Panc1 (cell line): ENCODE measurements at regions not wholly inside any gene's neighbourhood (a gene's known extent, or its start where the extent isn't known, plus 50 kb on each side); places are given as distances from the start of the nearest gene placed in this dataset.

Experiments
- ATAC-seq: fragments of 200-7000 bp; cut with Tn5 transposase; 2 replicates; pipeline ENCODE4 v1.9.1; 2020; ENCODE audit warnings: mild to moderate bottlenecking, moderate library complexity
- BruUV-seq: library from RNA; stranded (reverse); fragments of 400-500 nt; replicated peaks from 2 replicates; lab custom pipeline; 2021; lab: Mats Ljungman, UMichigan
- CTCF ChIA-PET: fragments of 300-600 bp; sonication (Branson Sonifier 250); formaldehyde crosslinking; loops from one replicate; lab custom pipeline; 2022; ENCODE audit warnings: antibody characterized with exemption; lab: Charles Lee
- POLR2A ChIA-PET: fragments of 300-600 bp; sonication (Branson Sonifier 250); formaldehyde crosslinking; loops from one replicate; lab custom pipeline; 2022; ENCODE audit warnings: antibody characterized with exemption; lab: Charles Lee
- DNase-seq: peaks from one replicate; pipeline ENCODE4 v3.0.0-alpha.2; 2010; ENCODE audit warnings: low read depth, low spot score
- H3K27ac ChIP-seq: 2 replicates; pipeline ENCODE4 v1.5.1; 2011; ENCODE audit warnings: mild to moderate bottlenecking, low read length, inconsistent platforms
- H3K27me3 ChIP-seq: fragments of 200-500 bp; sonication (Bioruptor generic); 2 replicates; pipeline ENCODE4 v1.6.0; 2014; ENCODE audit warnings: low read length, inconsistent platforms; ENCODE audit not compliant: control insufficient read depth, insufficient read depth
- H3K36me3 ChIP-seq: fragments of 200-500 bp; sonication (Bioruptor generic); 2 replicates; pipeline ENCODE4 v1.5.1; 2014; ENCODE audit warnings: inconsistent platforms, mild to moderate bottlenecking, low read length, moderate library complexity; ENCODE audit not compliant: control insufficient read depth, insufficient read depth
- H3K4me1 ChIP-seq: 2 replicates; pipeline ENCODE4 v1.5.1; 2011; ENCODE audit warnings: inconsistent platforms, mild to moderate bottlenecking, low read length, moderate library complexity; ENCODE audit not compliant: control insufficient read depth, insufficient read depth
- H3K4me3 ChIP-seq, 2 experiments: 2 replicates each; pipeline ENCODE4 v1.5.1; 2011 to 2012; ENCODE audit warnings: low read depth in 2 of 2, low read length in 2 of 2, mild to moderate bottlenecking in 2 of 2, inconsistent platforms in 1 of 2, moderate library complexity in 1 of 2
- H3K9me3 ChIP-seq: fragments of 200-500 bp; sonication (Bioruptor generic); 2 replicates; pipeline ENCODE4 v1.5.1; 2014; ENCODE audit warnings: low read depth, mild to moderate bottlenecking, inconsistent platforms, low read length, moderate library complexity; ENCODE audit not compliant: control insufficient read depth, insufficient read depth
- CTCF ChIP-seq: fragments of 450-650 bp; IDR thresholded peaks from 2 replicates; pipeline ENCODE4 v1.5.1; 2017; ENCODE audit warnings: mild to moderate bottlenecking
- POLR2AphosphoS5 ChIP-seq: IDR thresholded peaks from 2 replicates; pipeline ENCODE4 v1.6.1; 2012; ENCODE audit warnings: mild to moderate bottlenecking, low read depth, low read length, moderate library complexity
- REST ChIP-seq, 2 experiments: IDR thresholded peaks; 2 replicates each; pipeline ENCODE4 v1.6.1; 2011 to 2012; ENCODE audit warnings: low read depth in 2 of 2, control low read depth in 1 of 2, low read length in 1 of 2, mild to moderate bottlenecking in 1 of 2, moderate library complexity in 1 of 2; ENCODE audit not compliant: insufficient read depth in 1 of 2
- SIN3A ChIP-seq: IDR thresholded peaks from 2 replicates; pipeline ENCODE4 v1.6.1; 2012; ENCODE audit warnings: low read depth, mild to moderate bottlenecking, low read length, moderate library complexity, borderline replicate concordance; ENCODE audit not compliant: insufficient read depth
- TCF7L2 ChIP-seq: IDR thresholded peaks from 2 replicates; pipeline ENCODE4 v1.6.1; 2011; ENCODE audit warnings: mild to moderate bottlenecking, low read depth, low read length, inconsistent platforms
- in situ Hi-C: cut with HindIII; loops from 2 replicates; pipeline ENCODE4 v1.10.0; 2016; ENCODE audit warnings: low sequenced_read_pairs, low pct_unique_long_range_greater_than_20kb
- intact Hi-C: fragments of 100-400 bp; cut with micrococcal nuclease; formaldehyde crosslinking; loops from one replicate; pipeline ENCODE4 v1.10.0; 2022; ENCODE audit not compliant: unreplicated experiment

GRCh38 chr20:22836877-22837276, 198.2 kb upstream of the SSTR4 start:
- DNase-seq = no peak
- BruUV-seq = no TSS peak
- Histone ChIP-seq H3K4me3 (no peak overlapping the region), H3K27me3 (no peaks in the 10 kb centered on the region), H3K36me3 (no peaks in the 10 kb centered on the region), H3K4me1 (no peaks in the 10 kb centered on the region), H3K27ac (no peak overlapping the region), H3K9me3 (no peaks in the 10 kb centered on the region)
- CTCF ChIA-PET = no interaction called here
- POLR2A ChIA-PET = no interaction called here
- intact Hi-C loops = no loop called here
- TF ChIP-seq TCF7L2 (no peak), POLR2AphosphoS5 (no peak), REST (IDR thresholded peaks at IDR 0.05; ENCODE audit: insufficient read depth in 1 of 2, low read depth in 2 of 2, low read length in 1 of 2) (no peak), CTCF (no peak), SIN3A (no peak)
- ATAC-seq = no peak
- in situ Hi-C loops = no loop called here

- ChIA-PET POLR2A (no interaction called here), CTCF (no interaction called here)
- Histone ChIP-seq H3K27me3 (no peaks in the 10 kb centered on the region), H3K36me3 (no peaks in the 10 kb centered on the region), H3K4me1 (no peaks in the 10 kb centered on the region), H3K27ac (no peak overlapping the region), H3K4me3 (no peak overlapping the region), H3K9me3 (no peaks in the 10 kb centered on the region)
- DNase-seq = no peak
- intact Hi-C loops (no loop called here), in situ Hi-C loops (no loop called here)
- TF ChIP-seq SIN3A (no peak), CTCF (no peak), TCF7L2 (no peak), REST (IDR thresholded peaks at IDR 0.05; ENCODE audit: insufficient read depth in 1 of 2, low read depth in 2 of 2, low read length in 1 of 2) (no peak), POLR2AphosphoS5 (no peak)
- BruUV-seq = no TSS peak
- no peak for ATAC-seq
Measured at GRCh38 chr20:22838001-22838400, 197.1 kb upstream of the SSTR4 start.
